OCI-LY7 (cell line): ENCODE measurements at regions not wholly inside any gene's neighbourhood (a gene's known extent, or its start where the extent isn't known, plus 50 kb on each side); places are given as distances from the start of the nearest gene placed in this dataset.

Experiments
- CTCF ChIP-seq: fragments of 200-600 bp; sonication (generic); conservative IDR thresholded peaks from 2 replicates; pipeline ENCODE4 v1.5.1; 2014; ENCODE audit warnings: mild to moderate bottlenecking, antibody characterized with exemption, low read length, moderate library complexity, mixed read lengths
- EZH2phosphoT487 ChIP-seq: fragments of 200-600 bp; sonication (generic); IDR thresholded peaks from 2 replicates; pipeline ENCODE4 v1.6.1; 2018; ENCODE audit warnings: low read depth, borderline replicate concordance, mild to moderate bottlenecking, mixed run types, antibody characterized with exemption, low read length, moderate library complexity, mixed read lengths

- no peak for TF ChIP-seq CTCF
- no peak for TF ChIP-seq EZH2phosphoT487
Observed at GRCh38 chr16:63230421-63231040, 1194.3 kb upstream of the CDH8 start.
